Gastroesophageal sphincter (tissue), 4 donors: ENCODE measurements at regions not wholly inside any gene's neighbourhood (a gene's known extent, or its start where the extent isn't known, plus 50 kb on each side); places are given as distances from the start of the nearest gene placed in this dataset.

Source experiments
- ATAC-seq: fragments of 150-250 bp; one replicate; pipeline ENCODE4 v1.9.1; 2016; ENCODE audit warnings: mild to moderate bottlenecking, moderate library complexity
- H3K27ac ChIP-seq, 4 donors: fragments of 200-600 bp; sonication (generic) in 3 of 4; 1 replicate in 3 of 4; 2 replicates in 1 of 4; pipeline ENCODE4 v1.5.1; 2016 to 2019
- H3K27me3 ChIP-seq: fragments of 200-600 bp; sonication (generic); one replicate; pipeline ENCODE4 v1.5.1; 2019
- H3K36me3 ChIP-seq, 2 donors: fragments of 200-600 bp; sonication (generic); one replicate each; pipeline ENCODE4 v1.5.1; 2019; ENCODE audit warnings: control low read depth in 1 of 2
- H3K4me1 ChIP-seq, 3 donors: fragments of 200-600 bp; sonication (generic); 1 replicate in 2 of 3; 2 replicates in 1 of 3; pipeline ENCODE4 v1.5.1; 2016 to 2019; ENCODE audit warnings: control low read depth in 2 of 3
- H3K4me3 ChIP-seq, 2 donors: fragments of 200-600 bp; sonication (generic); one replicate each; pipeline ENCODE4 v1.5.1; 2019; ENCODE audit warnings: mild to moderate bottlenecking in 1 of 2, moderate library complexity in 1 of 2
- H3K9me3 ChIP-seq, 3 donors: fragments of 200-600 bp; sonication (generic); one replicate each; pipeline ENCODE4 v1.5.1; 2017 to 2019; ENCODE audit warnings: control low read depth in 2 of 3
- EP300 ChIP-seq: sonication (generic); formaldehyde crosslinking; IDR thresholded peaks from one replicate; pipeline ENCODE4 v1.6.1; 2017; ENCODE audit warnings: antibody characterized with exemption, mild to moderate bottlenecking
- POLR2A ChIP-seq, 2 donors: fragments of 450-650 bp; IDR thresholded peaks; one replicate each; pipeline ENCODE4 v1.6.1; 2017; ENCODE audit warnings: antibody characterized with exemption in 2 of 2, mild to moderate bottlenecking in 2 of 2, moderate library complexity in 1 of 2
- POLR2AphosphoS5 ChIP-seq: sonication (generic); formaldehyde crosslinking; IDR thresholded peaks from one replicate; pipeline ENCODE4 v1.6.1; 2017; ENCODE audit warnings: antibody characterized with exemption
- WGBS, 2 donors: methylation state at CpG; one replicate each; pipeline ENCODE4 v1.1.5; 2018; ENCODE audit warnings: low coverage in 1 of 2; 5-methylcytosine and 5-hydroxymethylcytosine counted together
- TF ChIP-seq, protein P1 (sequence below), 4 experiments: fragments of 200-600 bp in 2 of 4; fragments of 450-650 bp in 2 of 4; sonication (generic) in 1 of 4; IDR thresholded peaks; one replicate each; pipeline ENCODE4 v1.5.1; 2017 to 2019; ENCODE audit warnings: antibody characterized with exemption in 4 of 4, mild to moderate bottlenecking in 2 of 4, moderate library complexity in 2 of 4

DNA sequence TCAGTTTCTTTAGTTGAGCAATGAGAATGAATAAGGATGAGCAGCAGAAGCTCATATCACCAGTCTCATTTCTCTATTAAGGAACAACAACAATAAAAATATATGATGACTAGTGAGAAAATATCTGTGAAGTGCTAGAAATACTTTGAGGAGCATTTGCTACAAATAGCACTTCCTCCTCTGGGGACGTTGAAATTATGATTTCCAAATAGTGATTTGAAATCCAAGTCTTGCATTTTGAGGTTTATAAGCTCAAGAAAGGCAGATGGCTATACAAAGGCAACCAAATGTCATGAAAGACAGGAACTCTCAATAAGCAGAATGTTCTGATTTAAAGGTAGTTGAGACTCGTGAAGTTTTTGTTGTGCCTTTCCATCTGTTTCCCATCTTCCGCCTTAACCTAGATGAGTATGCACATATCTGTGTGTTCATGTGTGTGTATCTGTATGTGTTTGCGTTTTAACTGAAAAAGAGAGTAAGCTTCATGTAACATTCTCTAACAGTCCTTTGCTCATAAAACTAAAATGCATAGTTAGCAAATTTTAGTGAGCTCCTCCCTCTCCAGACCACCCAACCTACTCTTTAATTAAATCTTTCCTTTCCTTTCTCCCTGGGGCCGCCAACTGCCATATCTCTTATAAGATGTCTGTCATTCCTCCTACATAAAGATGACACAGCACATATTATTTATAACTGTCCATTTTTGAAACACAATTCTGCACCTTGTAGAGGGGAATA, 222.6 kb upstream of the RASGEF1B start:
- Histone ChIP-seq H3K36me3 (no peaks in the 10 kb centered on the region), H3K4me3 (no peak overlapping the region), H3K27me3 (no peaks in the 10 kb centered on the region), H3K9me3 (no peaks in the 10 kb centered on the region), H3K27ac (no peak overlapping the region), H3K4me1 (no peaks in the 10 kb centered on the region)
- no peak for ATAC-seq
- 77 to 85% methylated on average over 5 of the region's 5 CpGs for WGBS, 2 donors
- no peak for TF ChIP-seq POLR2AphosphoS5
- no peak for TF ChIP-seq EP300
- TF ChIP-seq, protein P1, sequence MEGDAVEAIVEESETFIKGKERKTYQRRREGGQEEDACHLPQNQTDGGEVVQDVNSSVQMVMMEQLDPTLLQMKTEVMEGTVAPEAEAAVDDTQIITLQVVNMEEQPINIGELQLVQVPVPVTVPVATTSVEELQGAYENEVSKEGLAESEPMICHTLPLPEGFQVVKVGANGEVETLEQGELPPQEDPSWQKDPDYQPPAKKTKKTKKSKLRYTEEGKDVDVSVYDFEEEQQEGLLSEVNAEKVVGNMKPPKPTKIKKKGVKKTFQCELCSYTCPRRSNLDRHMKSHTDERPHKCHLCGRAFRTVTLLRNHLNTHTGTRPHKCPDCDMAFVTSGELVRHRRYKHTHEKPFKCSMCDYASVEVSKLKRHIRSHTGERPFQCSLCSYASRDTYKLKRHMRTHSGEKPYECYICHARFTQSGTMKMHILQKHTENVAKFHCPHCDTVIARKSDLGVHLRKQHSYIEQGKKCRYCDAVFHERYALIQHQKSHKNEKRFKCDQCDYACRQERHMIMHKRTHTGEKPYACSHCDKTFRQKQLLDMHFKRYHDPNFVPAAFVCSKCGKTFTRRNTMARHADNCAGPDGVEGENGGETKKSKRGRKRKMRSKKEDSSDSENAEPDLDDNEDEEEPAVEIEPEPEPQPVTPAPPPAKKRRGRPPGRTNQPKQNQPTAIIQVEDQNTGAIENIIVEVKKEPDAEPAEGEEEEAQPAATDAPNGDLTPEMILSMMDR (IDR thresholded peaks at IDR 0.05), result no peak
- no peak for TF ChIP-seq POLR2A (IDR thresholded peaks at IDR 0.05)

DNA sequence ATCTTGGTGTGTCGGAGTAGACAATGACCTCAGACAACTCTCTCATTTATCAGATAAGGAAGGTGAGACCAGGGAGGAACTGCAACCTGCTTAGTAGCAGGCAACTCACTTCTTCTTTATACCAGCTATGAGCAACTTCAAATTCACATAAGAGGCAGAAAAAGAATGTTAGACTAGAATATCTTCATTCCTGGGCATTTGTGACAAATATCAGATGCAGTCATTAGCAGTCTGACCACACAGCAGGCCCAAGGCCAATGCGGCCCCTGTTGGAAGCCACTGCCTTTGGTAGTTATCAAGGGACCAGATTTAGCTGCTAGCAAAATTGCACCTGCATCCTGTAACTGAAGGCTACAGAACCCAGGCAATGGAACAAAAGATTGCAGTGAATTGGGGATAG, 219.2 kb upstream of the RASGEF1B start:
- no peak for TF ChIP-seq POLR2A (IDR thresholded peaks at IDR 0.05)
- TF ChIP-seq POLR2AphosphoS5, result no peak
- TF ChIP-seq, protein P1 (IDR thresholded peaks at IDR 0.05), result no peak
- no peak for TF ChIP-seq EP300
- no peak for ATAC-seq
- H3K4me3 ChIP-seq, result no peak overlapping the region
- no peaks in the 10 kb centered on the region for H3K36me3 ChIP-seq
- WGBS, 2 donors, result 100% methylated on average over 1 of the region's 2 CpGs
- H3K9me3 ChIP-seq, result no peaks in the 10 kb centered on the region
- no peak overlapping the region for H3K27ac ChIP-seq
- no peaks in the 10 kb centered on the region for H3K4me1 ChIP-seq
- no peaks in the 10 kb centered on the region for H3K27me3 ChIP-seq

DNA sequence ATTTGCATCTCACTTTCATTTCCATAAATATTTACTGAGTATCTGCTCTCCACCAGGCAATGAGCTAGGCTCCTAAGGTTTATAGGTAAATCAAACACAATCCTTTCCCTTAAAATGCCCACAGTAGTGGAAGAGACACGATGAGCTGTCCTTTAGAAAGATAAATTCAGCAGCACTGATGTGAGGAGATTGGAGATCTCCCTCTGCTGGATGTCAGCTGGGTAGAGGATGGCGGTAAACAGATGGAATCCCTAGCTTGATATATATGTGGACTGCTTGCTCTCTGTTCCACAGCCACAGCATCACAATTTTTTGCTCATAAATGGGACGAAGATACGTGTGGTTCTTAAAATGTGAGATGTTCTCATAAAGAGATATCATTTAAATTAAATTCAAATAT, 216.4 kb upstream of the RASGEF1B start:
- Histone ChIP-seq H3K36me3 (no peaks in the 10 kb centered on the region), H3K4me3 (no peak overlapping the region), H3K27ac (no peak overlapping the region), H3K27me3 (no peaks in the 10 kb centered on the region), H3K4me1 (no peaks in the 10 kb centered on the region), H3K9me3 (no peaks in the 10 kb centered on the region)
- TF ChIP-seq, protein P1 (IDR thresholded peaks at IDR 0.05), result peak in 1 of 4 experiments; percentile 11
- TF ChIP-seq POLR2A (IDR thresholded peaks at IDR 0.05), result no peak
- ATAC-seq, result no peak
- 78 to 83% methylated on average over 4 of the region's 4 CpGs for WGBS, 2 donors

DNA sequence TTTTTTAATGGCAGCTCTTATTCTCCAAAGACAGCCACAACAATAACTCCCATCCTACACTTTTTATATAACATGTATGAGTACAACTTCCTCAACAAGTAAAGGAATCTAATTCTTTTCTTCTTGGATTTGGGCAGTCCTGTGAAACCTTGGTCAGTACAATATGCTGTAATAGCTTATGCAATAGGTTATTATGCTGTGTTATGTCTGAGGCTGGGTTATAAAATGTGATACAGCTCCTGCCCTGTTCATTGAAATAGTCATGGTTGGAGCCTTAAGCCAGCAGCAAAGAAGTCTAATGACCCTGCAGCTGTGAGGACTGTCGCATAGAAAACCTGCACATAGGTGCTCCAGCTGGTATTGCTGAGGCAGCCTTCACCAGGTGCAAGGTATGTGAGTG, 215.8 kb upstream of the RASGEF1B start:
- H3K4me1 ChIP-seq, result no peaks in the 10 kb centered on the region
- H3K27me3 ChIP-seq, result no peaks in the 10 kb centered on the region
- H3K4me3 ChIP-seq, result no peak overlapping the region
- H3K9me3 ChIP-seq, result no peaks in the 10 kb centered on the region
- H3K36me3 ChIP-seq, result no peaks in the 10 kb centered on the region
- ATAC-seq, result no peak
- no peak overlapping the region for H3K27ac ChIP-seq
- 78 to 100% methylated on average over 1 of the region's 1 CpG for WGBS, 2 donors
- TF ChIP-seq POLR2A (IDR thresholded peaks at IDR 0.05) (no peak), POLR2AphosphoS5 (no peak), EP300 (no peak)
- TF ChIP-seq, protein P1 (IDR thresholded peaks at IDR 0.05), result no peak

DNA sequence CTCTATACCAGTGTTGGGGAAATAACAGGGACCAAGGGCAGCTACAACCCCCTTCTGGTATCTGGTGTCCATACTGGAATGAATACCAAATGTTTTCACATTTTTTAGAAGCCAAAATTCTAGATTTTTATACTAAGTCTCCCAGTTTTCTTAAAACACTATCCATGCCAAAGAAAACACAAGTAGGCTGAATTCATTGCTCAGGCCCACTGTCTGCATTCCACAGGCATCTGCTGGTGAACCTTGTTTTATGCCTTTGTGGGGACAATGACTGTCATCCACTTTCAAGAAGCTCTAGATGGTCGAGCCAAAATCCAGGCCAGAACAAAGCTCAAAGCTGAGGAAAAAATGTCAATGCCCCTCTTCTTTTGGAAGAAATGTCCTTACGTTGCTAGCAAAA, 213.4 kb upstream of the RASGEF1B start:
- WGBS, 2 donors, result 69 to 100% methylated on average over 1 to 2 of the region's 2 CpGs
- ATAC-seq, result no peak
- TF ChIP-seq EP300 (no peak), POLR2AphosphoS5 (no peak), POLR2A (IDR thresholded peaks at IDR 0.05) (no peak)
- TF ChIP-seq, protein P1 (IDR thresholded peaks at IDR 0.05), result no peak

More for the DNA sequence above, 213.4 kb upstream of the RASGEF1B start:
- Histone ChIP-seq H3K4me1 (no peaks in the 10 kb centered on the region), H3K36me3 (no peaks in the 10 kb centered on the region), H3K27ac (no peak overlapping the region), H3K27me3 (no peaks in the 10 kb centered on the region), H3K4me3 (no peak overlapping the region), H3K9me3 (no peaks in the 10 kb centered on the region)
